Astrocyte of the cerebellum (primary cell): ENCODE measurements at regions not wholly inside any gene's neighbourhood (a gene's known extent, or its start where the extent isn't known, plus 50 kb on each side); places are given as distances from the start of the nearest gene placed in this dataset.

Experiments used
- DNase-seq: peaks from one replicate; pipeline ENCODE4 v3.0.0-alpha.2; 2011; ENCODE audit warnings: low read depth
- H3K4me3 ChIP-seq: 2 replicates; pipeline ENCODE4 v1.5.1; 2011; ENCODE audit warnings: mild to moderate bottlenecking, low read depth, low read length, moderate library complexity
- CTCF ChIP-seq: IDR thresholded peaks from 2 replicates; pipeline ENCODE4 v1.5.1; 2012; ENCODE audit warnings: low read length, low read depth, moderate library complexity, mild to moderate bottlenecking; ENCODE audit errors: missing control alignments
- in situ Hi-C: cut with HindIII; loops from 2 replicates; pipeline ENCODE4 v1.10.0; 2017; ENCODE audit warnings: low sequenced_read_pairs

GRCh38 chr6:51487937-51488336 lies 599.5 kb downstream of the PKHD1 start:
- no peak for DNase-seq
- H3K4me3 ChIP-seq = no peak overlapping the region
- in situ Hi-C loops = no loop called here
- no peak for TF ChIP-seq CTCF

GRCh38 chr6:51489133-51489532 lies 598.3 kb downstream of the PKHD1 start:
- no peak overlapping the region for H3K4me3 ChIP-seq
- in situ Hi-C loops = no loop called here
- TF ChIP-seq CTCF = no peak
- no peak for DNase-seq

GRCh38 chr6:51490101-51490500 lies 597.3 kb downstream of the PKHD1 start:
- no peak overlapping the region for H3K4me3 ChIP-seq
- DNase-seq = no peak
- in situ Hi-C loops = no loop called here
- no peak for TF ChIP-seq CTCF

GRCh38 chr6:51494342-51494741 lies 593.1 kb downstream of the PKHD1 start:
- DNase-seq = no peak
- H3K4me3 ChIP-seq = no peak overlapping the region
- in situ Hi-C loops = no loop called here
- no peak for TF ChIP-seq CTCF

- in situ Hi-C loops = no loop called here
- TF ChIP-seq CTCF = no peak
- DNase-seq = no peak
These were observed 592.3 kb downstream of the PKHD1 start for GRCh38 chr6:51495096-51495495.

GRCh38 chr6:51495610-51496396 lies 591.6 kb downstream of the PKHD1 start:
- in situ Hi-C loops = no loop called here
- no peak for TF ChIP-seq CTCF
- no peak for DNase-seq
- no peak overlapping the region for H3K4me3 ChIP-seq

More at GRCh38 chr6:51495096-51495495, 592.3 kb downstream of the PKHD1 start:
- H3K4me3 ChIP-seq = no peak overlapping the region

GRCh38 chr6:51502996-51503395 lies 584.4 kb downstream of the PKHD1 start:
- DNase-seq = no peak
- TF ChIP-seq CTCF = no peak
- no peak overlapping the region for H3K4me3 ChIP-seq
- in situ Hi-C loops = no loop called here
